ENCODE measurements at regions not wholly inside any gene's neighbourhood (a gene's known extent, or its start where the extent isn't known, plus 50 kb on each side); places are given as distances from the start of the nearest gene placed in this dataset.
"Not testable (repeated sequence)": the region's sequence is repeated elsewhere in the genome, so short reads cannot be mapped to it uniquely, and the experiment has no call there.

DNA sequence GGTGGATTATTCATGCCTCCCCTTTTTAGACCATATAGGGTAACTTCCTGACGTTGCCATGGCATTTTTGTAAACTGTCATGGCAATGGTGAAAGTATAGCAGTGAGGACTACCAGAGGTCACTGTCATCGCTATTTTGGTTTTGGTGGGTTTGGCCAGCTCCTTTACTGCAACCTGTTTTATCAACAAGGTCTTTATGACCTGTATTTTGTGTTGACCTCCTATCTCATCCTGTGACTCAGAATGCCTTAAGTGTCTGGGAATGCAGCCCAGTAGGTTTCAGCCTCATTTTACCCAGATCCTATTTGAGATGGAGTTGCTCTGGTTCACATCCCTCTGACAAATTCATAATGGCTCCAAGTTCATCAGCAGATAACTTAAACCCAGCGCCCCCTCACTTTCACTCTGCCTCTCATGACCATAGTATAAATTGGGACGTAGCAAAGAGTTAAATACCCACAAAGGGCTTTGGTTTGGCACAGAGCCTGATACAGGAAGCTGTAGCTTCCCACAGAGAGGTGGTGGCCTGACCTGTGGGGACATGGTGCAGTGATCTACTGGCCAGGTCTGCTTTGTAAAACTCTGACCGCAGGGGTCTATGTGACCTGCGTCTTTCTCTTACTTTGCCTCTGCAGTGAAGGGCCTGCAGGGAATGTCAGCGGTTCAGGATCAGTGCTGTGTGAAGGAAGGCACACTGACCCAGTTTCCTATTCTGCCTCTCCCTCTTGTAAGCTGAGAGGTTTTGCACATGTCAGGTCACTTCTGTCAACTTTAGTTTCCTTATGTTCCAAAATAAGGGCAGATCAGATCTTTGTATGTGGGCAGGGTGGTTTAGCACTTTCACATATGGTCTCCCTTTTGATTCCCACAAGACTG lies 78.1 kb upstream of the ZNF644 start:
- TF ChIP-seq, protein P1, sequence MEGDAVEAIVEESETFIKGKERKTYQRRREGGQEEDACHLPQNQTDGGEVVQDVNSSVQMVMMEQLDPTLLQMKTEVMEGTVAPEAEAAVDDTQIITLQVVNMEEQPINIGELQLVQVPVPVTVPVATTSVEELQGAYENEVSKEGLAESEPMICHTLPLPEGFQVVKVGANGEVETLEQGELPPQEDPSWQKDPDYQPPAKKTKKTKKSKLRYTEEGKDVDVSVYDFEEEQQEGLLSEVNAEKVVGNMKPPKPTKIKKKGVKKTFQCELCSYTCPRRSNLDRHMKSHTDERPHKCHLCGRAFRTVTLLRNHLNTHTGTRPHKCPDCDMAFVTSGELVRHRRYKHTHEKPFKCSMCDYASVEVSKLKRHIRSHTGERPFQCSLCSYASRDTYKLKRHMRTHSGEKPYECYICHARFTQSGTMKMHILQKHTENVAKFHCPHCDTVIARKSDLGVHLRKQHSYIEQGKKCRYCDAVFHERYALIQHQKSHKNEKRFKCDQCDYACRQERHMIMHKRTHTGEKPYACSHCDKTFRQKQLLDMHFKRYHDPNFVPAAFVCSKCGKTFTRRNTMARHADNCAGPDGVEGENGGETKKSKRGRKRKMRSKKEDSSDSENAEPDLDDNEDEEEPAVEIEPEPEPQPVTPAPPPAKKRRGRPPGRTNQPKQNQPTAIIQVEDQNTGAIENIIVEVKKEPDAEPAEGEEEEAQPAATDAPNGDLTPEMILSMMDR (IDR thresholded peaks at IDR 0.05): no peak
- DNase-seq (ENCODE audit: low spot score): no peak
- no peak for ATAC-seq (ENCODE audit: low FRiP score)

DNA sequence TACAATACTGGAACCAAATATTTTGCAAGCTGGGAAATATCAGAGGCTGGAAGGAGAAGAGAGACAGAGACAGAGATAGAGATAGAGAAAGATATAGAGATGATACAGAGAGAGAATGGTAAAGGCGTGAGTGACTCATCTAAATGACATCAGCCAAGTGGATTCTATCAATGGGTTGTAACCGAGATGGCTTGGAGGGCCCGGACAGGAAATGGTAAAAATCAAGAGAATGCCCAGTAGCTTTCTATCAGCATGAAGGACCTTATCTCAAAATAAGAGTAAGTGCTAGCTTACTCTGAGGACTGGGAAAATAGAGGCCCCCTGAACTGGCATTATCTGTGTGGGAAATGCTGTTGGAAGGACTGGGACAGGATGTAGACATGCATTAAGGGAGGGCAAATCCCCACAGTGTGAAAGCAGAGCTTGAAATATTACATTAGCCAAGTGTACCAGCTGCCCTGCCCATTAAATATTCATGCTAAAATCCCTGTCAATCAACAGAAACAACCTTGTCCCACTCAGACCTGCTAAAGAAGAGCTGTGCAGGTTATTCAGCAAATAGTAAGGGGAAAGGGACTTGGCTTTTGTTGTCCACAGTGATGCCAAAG lies 76.6 kb upstream of the ZNF644 start:
- DNase-seq (ENCODE audit: low spot score) (no peak), ATAC-seq (ENCODE audit: low FRiP score) (no peak)
- TF ChIP-seq, protein P1 (IDR thresholded peaks at IDR 0.05): no peak

DNA sequence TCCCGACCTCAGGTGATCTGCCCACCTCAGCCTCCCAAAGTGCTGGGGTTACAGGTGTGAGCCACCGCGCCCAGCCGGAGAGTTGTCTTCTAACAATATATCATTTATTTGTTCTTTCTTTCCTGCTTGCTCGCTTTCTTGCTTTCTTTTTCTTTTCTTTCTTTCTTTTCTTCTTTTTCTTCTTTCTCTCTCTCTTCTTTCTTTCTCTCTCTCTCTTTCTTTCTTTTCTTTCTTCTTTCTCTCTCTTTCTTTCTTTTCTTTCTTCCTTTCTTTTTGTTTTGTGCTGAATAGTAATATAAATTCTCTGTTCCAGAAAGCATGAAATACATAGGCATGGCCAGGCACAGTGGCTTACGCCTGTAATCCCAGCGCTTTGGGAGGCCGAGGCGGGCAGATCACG lies 73.5 kb upstream of the ZNF644 start:
- DNase-seq (ENCODE audit: low spot score); ATAC-seq (ENCODE audit: low FRiP score): not testable (repeated sequence)

DNA sequence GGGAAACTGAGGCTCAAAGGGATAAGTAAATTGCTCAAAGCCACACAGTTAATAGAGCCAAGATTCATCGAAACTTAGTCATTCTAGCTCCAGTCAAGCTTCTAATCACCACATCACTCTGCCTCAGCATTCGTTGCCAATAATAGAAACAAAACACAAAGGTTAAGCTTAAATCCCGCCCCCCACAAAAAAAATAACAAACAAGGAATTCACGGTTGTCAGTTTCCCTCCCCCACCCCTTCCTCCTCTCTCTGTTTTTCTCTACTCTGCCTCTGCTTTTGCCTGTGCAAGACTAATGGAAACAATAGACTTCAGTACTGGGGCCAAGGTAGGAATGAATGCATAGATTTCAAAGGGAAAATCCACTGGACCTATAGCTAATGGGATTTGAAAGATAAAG lies 70.7 kb upstream of the ZNF644 start:
- DNase-seq (ENCODE audit: low spot score) (no peak), ATAC-seq (ENCODE audit: low FRiP score) (no peak)
- TF ChIP-seq, protein P1 (IDR thresholded peaks at IDR 0.05): no peak

DNA sequence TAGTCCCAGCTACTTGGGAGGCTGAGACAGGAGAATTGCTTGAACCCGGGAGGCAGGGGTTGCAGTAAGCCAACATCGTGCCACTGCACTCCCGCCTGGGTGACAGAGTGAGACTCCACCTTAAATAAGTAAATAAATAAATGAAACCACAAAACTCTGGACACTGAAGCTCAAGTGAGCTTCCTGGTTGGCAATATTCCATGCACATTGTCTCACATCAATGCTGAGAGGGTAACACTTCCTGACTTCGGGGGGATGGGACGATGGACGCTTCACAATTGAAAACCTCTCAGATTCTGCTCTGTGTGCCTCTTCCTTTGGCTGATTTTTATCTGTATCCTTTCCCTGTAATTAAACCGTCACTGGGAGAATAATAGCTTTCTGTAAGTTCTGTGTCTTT lies 70.0 kb upstream of the ZNF644 start:
- ATAC-seq (ENCODE audit: low FRiP score): no peak
- no peak for DNase-seq (ENCODE audit: low spot score)
- TF ChIP-seq, protein P1 (IDR thresholded peaks at IDR 0.05): no peak

DNA sequence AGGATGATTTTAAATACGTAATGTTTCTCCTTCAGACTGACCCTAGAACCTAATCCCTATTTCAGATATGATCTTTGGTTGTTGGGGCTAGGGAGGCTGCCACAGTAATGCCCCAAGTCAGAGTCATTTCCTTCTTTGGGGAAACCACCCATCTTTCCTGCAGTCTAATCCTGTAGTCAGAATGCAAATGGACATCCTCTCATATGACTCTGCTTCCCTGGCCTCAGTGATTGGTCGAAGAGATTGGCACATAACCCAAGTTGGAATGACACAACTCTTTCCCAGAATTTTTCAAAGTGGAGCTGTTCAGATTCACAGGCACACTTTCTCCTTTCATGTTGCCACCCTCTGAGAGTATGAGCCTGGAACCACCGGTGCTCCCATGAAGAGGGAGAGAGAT lies 58.8 kb upstream of the ZNF644 start:
- TF ChIP-seq, protein P1 (IDR thresholded peaks at IDR 0.05): no peak
- ATAC-seq (ENCODE audit: low FRiP score): no peak
- DNase-seq (ENCODE audit: low spot score): no peak

DNA sequence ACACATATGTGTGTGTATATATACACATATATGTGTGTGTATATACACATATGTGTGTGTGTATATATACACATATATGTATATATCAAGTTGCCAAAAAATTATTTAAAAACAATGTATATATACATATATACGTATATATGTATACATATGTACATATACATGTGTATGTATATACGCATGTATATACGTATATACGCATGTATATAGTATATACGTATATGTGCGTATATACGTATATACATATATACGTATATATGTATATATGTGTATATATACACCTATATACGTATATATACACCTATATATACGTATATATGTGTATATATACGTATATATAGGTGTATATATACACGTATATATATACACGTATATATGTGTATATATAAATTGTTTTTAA lies 57.0 kb upstream of the ZNF644 start:
- TF ChIP-seq, protein P1 (IDR thresholded peaks at IDR 0.05): no peak
- no peak for DNase-seq (ENCODE audit: low spot score)
- ATAC-seq (ENCODE audit: low FRiP score): no peak
